GM10266 (cell line): ENCODE measurements at regions not wholly inside any gene's neighbourhood (a gene's known extent, or its start where the extent isn't known, plus 50 kb on each side); places are given as distances from the start of the nearest gene placed in this dataset.

Source experiments
- DNase-seq: peaks from one replicate; pipeline ENCODE4 v3.0.0; 2012; ENCODE audit errors: extremely low spot score
- TF ChIP-seq, protein P1 (sequence below): IDR thresholded peaks from 2 replicates; pipeline ENCODE4 v1.5.1; 2012; ENCODE audit warnings: mild to moderate bottlenecking, low read depth; ENCODE audit not compliant: control insufficient read depth, insufficient read depth; ENCODE audit errors: missing control alignments

DNA sequence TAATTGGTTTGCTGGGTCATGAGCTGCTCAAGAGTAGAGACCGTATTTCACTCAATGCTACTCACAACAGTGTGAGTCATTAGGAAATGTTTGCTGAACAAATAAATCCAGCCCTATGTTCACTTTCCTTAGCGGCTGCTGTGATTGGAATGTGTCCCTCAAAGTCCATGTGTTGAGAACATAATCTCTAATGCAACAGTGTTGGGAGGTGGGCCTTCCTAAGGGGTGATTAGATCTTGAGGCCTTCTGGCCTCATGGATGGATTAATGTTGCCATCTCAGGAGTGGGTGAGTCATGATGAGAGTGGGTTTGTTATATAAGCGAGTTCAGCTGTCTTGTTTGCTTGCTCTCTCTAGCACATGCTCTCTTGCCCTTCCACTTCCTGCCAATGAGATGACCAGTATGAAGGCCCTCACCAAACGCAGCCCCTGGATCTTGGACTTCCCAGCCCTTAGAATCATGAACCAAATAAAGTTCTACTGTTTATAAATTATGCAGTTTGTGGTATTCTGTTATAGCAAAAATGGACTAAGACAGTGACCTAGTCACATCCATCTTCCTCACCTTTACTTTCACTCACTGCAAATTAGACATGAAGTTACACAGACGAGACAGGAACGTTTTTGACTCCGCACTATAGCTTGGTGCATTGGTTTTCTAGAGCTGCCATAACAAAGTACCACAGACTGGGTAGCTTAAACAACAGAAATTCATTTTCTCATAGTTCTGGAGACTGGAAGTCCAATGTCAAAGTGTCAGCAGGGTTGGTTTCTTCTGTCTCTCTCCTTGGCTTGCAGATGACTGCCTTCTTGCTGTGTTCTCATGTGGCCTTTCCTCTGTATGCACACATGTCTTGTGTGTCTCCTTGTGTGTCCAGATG, 50.9 kb upstream of the FAM169A start:
- TF ChIP-seq, protein P1, sequence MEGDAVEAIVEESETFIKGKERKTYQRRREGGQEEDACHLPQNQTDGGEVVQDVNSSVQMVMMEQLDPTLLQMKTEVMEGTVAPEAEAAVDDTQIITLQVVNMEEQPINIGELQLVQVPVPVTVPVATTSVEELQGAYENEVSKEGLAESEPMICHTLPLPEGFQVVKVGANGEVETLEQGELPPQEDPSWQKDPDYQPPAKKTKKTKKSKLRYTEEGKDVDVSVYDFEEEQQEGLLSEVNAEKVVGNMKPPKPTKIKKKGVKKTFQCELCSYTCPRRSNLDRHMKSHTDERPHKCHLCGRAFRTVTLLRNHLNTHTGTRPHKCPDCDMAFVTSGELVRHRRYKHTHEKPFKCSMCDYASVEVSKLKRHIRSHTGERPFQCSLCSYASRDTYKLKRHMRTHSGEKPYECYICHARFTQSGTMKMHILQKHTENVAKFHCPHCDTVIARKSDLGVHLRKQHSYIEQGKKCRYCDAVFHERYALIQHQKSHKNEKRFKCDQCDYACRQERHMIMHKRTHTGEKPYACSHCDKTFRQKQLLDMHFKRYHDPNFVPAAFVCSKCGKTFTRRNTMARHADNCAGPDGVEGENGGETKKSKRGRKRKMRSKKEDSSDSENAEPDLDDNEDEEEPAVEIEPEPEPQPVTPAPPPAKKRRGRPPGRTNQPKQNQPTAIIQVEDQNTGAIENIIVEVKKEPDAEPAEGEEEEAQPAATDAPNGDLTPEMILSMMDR: no peak
- DNase-seq: no peak
